Small intestine (tissue), 7 donors: ENCODE measurements at regions not wholly inside any gene's neighbourhood (a gene's known extent, or its start where the extent isn't known, plus 50 kb on each side); places are given as distances from the start of the nearest gene placed in this dataset.

Source experiments
- DNase-seq, 2 donors: peaks; one replicate each; pipeline versions ENCODE4 v3.0.0 to v3.0.0-alpha.2; 2013
- FAIRE-seq: peaks from 2 replicates; lab custom pipeline; 2012; peaks lifted over from hg19 to GRCh38; lab: Jason Lieb, UNC
- H3K27ac ChIP-seq, 3 donors: one replicate each; pipeline ENCODE4 v1.5.1; 2013; ENCODE audit warnings: low read length in 2 of 3, mild to moderate bottlenecking in 2 of 3, control low read depth in 1 of 3, inconsistent platforms in 1 of 3, low read depth in 1 of 3, moderate library complexity in 1 of 3
- H3K27me3 ChIP-seq, 3 donors: one replicate each; pipeline ENCODE4 v1.6.1; 2013; ENCODE audit warnings: low read length in 3 of 3, inconsistent platforms in 1 of 3; ENCODE audit not compliant: control insufficient read depth in 3 of 3, insufficient read depth in 3 of 3
- H3K36me3 ChIP-seq, 3 donors: one replicate each; pipeline ENCODE4 v1.6.1; 2013; ENCODE audit warnings: low read length in 3 of 3, inconsistent platforms in 1 of 3, low read depth in 1 of 3, mild to moderate bottlenecking in 1 of 3, moderate library complexity in 1 of 3; ENCODE audit not compliant: control insufficient read depth in 3 of 3, insufficient read depth in 2 of 3
- H3K4me1 ChIP-seq, 3 donors: one replicate each; pipeline ENCODE4 v1.6.1; 2013; ENCODE audit warnings: low read length in 2 of 3, inconsistent platforms in 1 of 3, low read depth in 1 of 3, mild to moderate bottlenecking in 1 of 3, moderate library complexity in 1 of 3; ENCODE audit not compliant: control insufficient read depth in 3 of 3, insufficient read depth in 2 of 3
- H3K4me3 ChIP-seq, 3 donors: one replicate each; pipeline ENCODE4 v1.5.1; 2013; ENCODE audit warnings: low read length in 3 of 3, control low read depth in 1 of 3, inconsistent platforms in 1 of 3, low read depth in 1 of 3, mild to moderate bottlenecking in 1 of 3, moderate library complexity in 1 of 3
- H3K9me3 ChIP-seq, 2 donors: one replicate each; pipeline ENCODE4 v1.6.1; 2013; ENCODE audit warnings: low read depth in 1 of 2, low read length in 1 of 2; ENCODE audit not compliant: control insufficient read depth in 2 of 2, insufficient read depth in 1 of 2
- WGBS, 3 donors: extraction: QIAGEN DNeasy Blood & Tissue Kit; methylation state at CpG; one replicate each; pipeline ENCODE4 v1.1.7; 2013; 5-methylcytosine and 5-hydroxymethylcytosine counted together
- donor health status: healthy with polysubstance abuse.
- donor health status: control.
- donor health status: control.
- donor health status: Bipolar disorder and iron deficiency.
- donor health status: healthy.

GRCh38 chr9:25381141-25381540 is 297.1 kb downstream of the TUSC1 start:
- WGBS, 3 donors: 77 to 87% (median 82%) methylated on average over 1 of the region's 1 CpG
- Histone ChIP-seq H3K4me3 (no peak overlapping the region), H3K9me3 (no peaks in the 10 kb centered on the region), H3K4me1 (no peaks in the 10 kb centered on the region), H3K27me3 (no peaks in the 10 kb centered on the region), H3K36me3 (no peaks in the 10 kb centered on the region), H3K27ac (no peak overlapping the region)
- FAIRE-seq (no peak), DNase-seq (no peak)

- DNase-seq (no peak), FAIRE-seq (no peak)
- no peak overlapping the region for H3K4me3 ChIP-seq
Measured at GRCh38 chr9:25377039-25377438, 301.2 kb downstream of the TUSC1 start.

GRCh38 chr9:25374281-25374680 is 304.0 kb downstream of the TUSC1 start:
- H3K27ac ChIP-seq: no peak overlapping the region
- no peaks in the 10 kb centered on the region for H3K36me3 ChIP-seq
- 63 to 82% (median 76%) methylated on average over 1 of the region's 1 CpG for WGBS, 3 donors
- FAIRE-seq (no peak), DNase-seq (no peak)
- H3K27me3 ChIP-seq: no peaks in the 10 kb centered on the region
- H3K4me1 ChIP-seq: no peaks in the 10 kb centered on the region
- no peak overlapping the region for H3K4me3 ChIP-seq
- no peaks in the 10 kb centered on the region for H3K9me3 ChIP-seq

More at GRCh38 chr9:25377039-25377438, 301.2 kb downstream of the TUSC1 start:
- WGBS, 3 donors: 81 to 82% (median 82%) methylated on average over 10 of the region's 10 CpGs
- Histone ChIP-seq H3K27ac (no peak overlapping the region), H3K27me3 (no peaks in the 10 kb centered on the region), H3K36me3 (no peaks in the 10 kb centered on the region), H3K4me1 (no peaks in the 10 kb centered on the region), H3K9me3 (no peaks in the 10 kb centered on the region)

- FAIRE-seq (no peak), DNase-seq (no peak)
- Histone ChIP-seq H3K27ac (no peak overlapping the region), H3K27me3 (no peaks in the 10 kb centered on the region), H3K4me3 (no peak overlapping the region), H3K36me3 (no peaks in the 10 kb centered on the region), H3K9me3 (no peaks in the 10 kb centered on the region), H3K4me1 (no peaks in the 10 kb centered on the region)
- 68 to 84% (median 69%) methylated on average over 1 of the region's 1 CpG for WGBS, 3 donors
Measured at GRCh38 chr9:25366906-25367305, 311.3 kb downstream of the TUSC1 start.

- FAIRE-seq: no peak
Measured at GRCh38 chr9:25353783-25354182, 324.5 kb downstream of the TUSC1 start.

GRCh38 chr9:25350011-25350410 is 328.2 kb downstream of the TUSC1 start:
- no peaks in the 10 kb centered on the region for H3K36me3 ChIP-seq
- FAIRE-seq (no peak), DNase-seq (no peak)
- no peaks in the 10 kb centered on the region for H3K9me3 ChIP-seq
- no peaks in the 10 kb centered on the region for H3K27me3 ChIP-seq
- H3K27ac ChIP-seq: no peak overlapping the region
- no peaks in the 10 kb centered on the region for H3K4me1 ChIP-seq
- 87 to 89% (median 88%) methylated on average over 2 of the region's 2 CpGs for WGBS, 3 donors
- no peak overlapping the region for H3K4me3 ChIP-seq

More at GRCh38 chr9:25353783-25354182, 324.5 kb downstream of the TUSC1 start:
- Histone ChIP-seq H3K4me3 (no peak overlapping the region), H3K27me3 (no peaks in the 10 kb centered on the region), H3K27ac (no peak overlapping the region), H3K4me1 (no peaks in the 10 kb centered on the region), H3K36me3 (no peaks in the 10 kb centered on the region), H3K9me3 (peaks cover 0 to 8% of the 10 kb centered on the region in 2 donors)
- DNase-seq: no peak
- WGBS, 3 donors: 41 to 49% (median 48%) methylated on average over 1 of the region's 1 CpG

- WGBS, 3 donors: 75 to 81% (median 79%) methylated on average over 8 of the region's 8 CpGs
- H3K4me3 ChIP-seq: no peak overlapping the region
- no peak overlapping the region for H3K27ac ChIP-seq
- no peaks in the 10 kb centered on the region for H3K4me1 ChIP-seq
- FAIRE-seq (no peak), DNase-seq (no peak)
- no peaks in the 10 kb centered on the region for H3K27me3 ChIP-seq
- H3K36me3 ChIP-seq: no peaks in the 10 kb centered on the region
- no peaks in the 10 kb centered on the region for H3K9me3 ChIP-seq
Measured at GRCh38 chr9:25322142-25322541, 356.1 kb downstream of the TUSC1 start.

- 77 to 84% (median 82%) methylated on average over 1 of the region's 1 CpG for WGBS, 3 donors
- Histone ChIP-seq H3K27ac (no peak overlapping the region), H3K9me3 (no peaks in the 10 kb centered on the region), H3K4me3 (no peak overlapping the region), H3K4me1 (no peaks in the 10 kb centered on the region), H3K36me3 (no peaks in the 10 kb centered on the region), H3K27me3 (no peaks in the 10 kb centered on the region)
- DNase-seq (no peak), FAIRE-seq (no peak)
Measured at GRCh38 chr9:25310961-25311360, 367.3 kb downstream of the TUSC1 start.

- DNase-seq (no peak), FAIRE-seq (no peak)
- Histone ChIP-seq H3K36me3 (no peaks in the 10 kb centered on the region), H3K27me3 (no peaks in the 10 kb centered on the region), H3K9me3 (no peaks in the 10 kb centered on the region), H3K4me1 (no peaks in the 10 kb centered on the region), H3K4me3 (no peak overlapping the region), H3K27ac (no peak overlapping the region)
- WGBS, 3 donors: 66 to 83% (median 78%) methylated on average over 1 of the region's 1 CpG
Measured at GRCh38 chr9:25308549-25308948, 369.7 kb downstream of the TUSC1 start.
